ENCODE measurements at regions not wholly inside any gene's neighbourhood (a gene's known extent, or its start where the extent isn't known, plus 50 kb on each side); places are given as distances from the start of the nearest gene placed in this dataset.
"Not testable (repeated sequence)": the region's sequence is repeated elsewhere in the genome, so short reads cannot be mapped to it uniquely, and the experiment has no call there.

- TF ChIP-seq POLR2A, CTCF, EP300 (IDR thresholded peaks at IDR 0.05): not testable (repeated sequence)
Observed at GRCh38 chr7:66461397-66461796, 167.3 kb upstream of the KCTD7 start.

All from ovary (tissue), 3 donors.